ENCODE measurements at regions not wholly inside any gene's neighbourhood (a gene's known extent, or its start where the extent isn't known, plus 50 kb on each side); places are given as distances from the start of the nearest gene placed in this dataset.

DNA sequence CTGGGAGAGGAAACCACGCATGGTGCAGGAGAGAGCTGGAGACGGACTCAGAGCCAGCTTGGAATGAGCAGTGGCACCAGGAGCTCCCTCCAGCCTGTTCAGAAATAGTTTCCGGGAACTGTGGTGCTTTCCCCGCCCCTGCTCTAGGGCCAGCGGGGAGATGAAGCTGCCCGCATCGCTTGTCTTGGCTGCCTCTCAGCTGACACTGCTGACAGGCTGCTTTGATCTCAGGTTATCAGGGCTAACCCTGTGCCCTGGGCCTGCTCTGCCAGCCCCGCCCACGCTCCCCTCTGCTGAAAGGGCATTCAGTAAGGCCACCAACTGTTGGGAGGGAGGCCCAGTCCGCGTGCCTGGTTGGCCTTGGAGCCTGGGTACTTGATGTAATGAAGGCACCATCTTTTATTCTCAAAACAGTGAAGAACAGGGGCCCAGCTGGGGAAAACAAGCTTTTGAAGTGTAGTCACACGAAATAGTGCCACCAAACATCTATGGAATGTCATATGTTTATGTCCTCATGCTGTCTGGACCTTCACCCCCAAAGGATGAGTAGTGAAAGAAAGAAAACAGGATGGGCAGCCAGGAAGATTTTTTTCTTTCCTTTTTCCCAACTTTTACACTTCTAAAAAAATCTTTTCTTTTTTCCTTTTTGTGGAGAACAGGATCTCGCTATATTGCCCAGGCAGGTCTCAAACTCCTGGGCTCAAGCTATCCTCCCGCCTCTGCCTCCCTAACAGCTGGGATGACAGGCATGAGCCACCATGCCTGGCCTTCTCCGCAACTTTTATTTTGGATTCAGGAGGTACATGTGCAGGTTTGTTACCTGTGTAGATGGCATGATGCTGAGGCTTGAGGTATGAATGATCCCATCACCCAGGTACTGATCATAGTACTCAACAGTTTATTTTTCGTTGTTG lies 115.9 kb upstream of the TBX3 start:
- POLR2A ChIA-PET, result interaction anchor here (0.5 kb wide), 1 partner anchor 9 kb away, joined by 3 read pairs; no protein-coding TSS in a partner anchor
- 69% methylated on average over 12 of the region's 16 CpGs for WGBS (ENCODE audit: insufficient coverage)
- H3K36me3 ChIP-seq (ENCODE audit: control insufficient read depth in 4 of 4, insufficient read depth in 4 of 4, low read length in 3 of 4), result no peaks in the 10 kb centered on the region
- peaks cover 0 to 6% (median 0%) of the 10 kb centered on the region in 5 experiments for H3K27me3 ChIP-seq (replicated peaks in 2 of 5; ENCODE audit: control insufficient read depth in 4 of 5, insufficient read depth in 5 of 5, low read length in 4 of 5)
- no peak overlapping the region for H3K4me3 ChIP-seq (ENCODE audit: control insufficient read depth in 1 of 7, extremely low read depth in 1 of 7, insufficient read depth in 4 of 7, low read depth in 2 of 7, low read length in 6 of 7)
- no peaks in the 10 kb centered on the region for H3K9me3 ChIP-seq (ENCODE audit: control extremely low read depth in 1 of 5, control insufficient read depth in 4 of 5, insufficient read depth in 2 of 5, low read depth in 1 of 5, low read length in 4 of 5)
- CTCF ChIA-PET, result interaction anchor here (0.6 kb wide), 1 partner anchor 446 kb away, joined by 3 read pairs; no protein-coding TSS in a partner anchor
- H3K4me1 ChIP-seq (ENCODE audit: control extremely low read depth in 1 of 4, control insufficient read depth in 4 of 4, insufficient read depth in 4 of 4, low read length in 3 of 4), result no peaks in the 10 kb centered on the region
- no peak for DNase-seq
- no peak overlapping the region for H3K27ac ChIP-seq (ENCODE audit: insufficient read depth in 1 of 2, low read depth in 1 of 2, low read length in 2 of 2, poor library complexity in 1 of 2, severe bottlenecking in 2 of 2)

DNA sequence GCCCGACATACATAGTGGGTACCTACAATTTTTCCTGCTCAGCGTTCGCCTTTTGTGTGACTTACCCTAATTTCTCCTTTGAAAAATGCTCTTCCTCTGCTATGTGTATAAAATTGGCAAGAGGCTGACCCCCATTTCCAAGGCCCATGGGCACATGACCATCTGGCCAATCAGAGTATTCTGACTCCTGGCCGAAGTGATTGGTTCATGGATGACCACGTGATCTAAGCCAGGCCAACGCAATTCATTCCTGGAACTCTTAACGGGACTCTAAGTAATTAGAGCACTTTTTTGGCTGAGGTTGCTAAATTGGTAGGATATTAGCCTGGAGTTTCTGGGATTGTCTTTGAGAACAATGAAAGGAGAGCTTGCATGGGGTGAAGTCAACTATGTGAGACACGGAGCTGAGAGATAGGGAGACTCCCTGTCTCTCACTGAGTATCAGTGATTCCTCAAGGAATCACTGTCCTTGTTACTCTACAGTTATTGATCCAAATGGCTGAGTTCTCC lies 110.1 kb upstream of the TBX3 start:
- no peak for DNase-seq
- Histone ChIP-seq H3K27ac (ENCODE audit: insufficient read depth in 1 of 2, low read depth in 1 of 2, low read length in 2 of 2, poor library complexity in 1 of 2, severe bottlenecking in 2 of 2) (no peak overlapping the region), H3K36me3 (ENCODE audit: control insufficient read depth in 4 of 4, insufficient read depth in 4 of 4, low read length in 3 of 4) (no peaks in the 10 kb centered on the region), H3K4me1 (ENCODE audit: control extremely low read depth in 1 of 4, control insufficient read depth in 4 of 4, insufficient read depth in 4 of 4, low read length in 3 of 4) (no peaks in the 10 kb centered on the region), H3K4me3 (ENCODE audit: control insufficient read depth in 1 of 7, extremely low read depth in 1 of 7, insufficient read depth in 4 of 7, low read depth in 2 of 7, low read length in 6 of 7) (no peak overlapping the region), H3K9me3 (ENCODE audit: control extremely low read depth in 1 of 5, control insufficient read depth in 4 of 5, insufficient read depth in 2 of 5, low read depth in 1 of 5, low read length in 4 of 5) (no peaks in the 10 kb centered on the region), H3K27me3 (replicated peaks in 2 of 5; ENCODE audit: control insufficient read depth in 4 of 5, insufficient read depth in 5 of 5, low read length in 4 of 5) (peaks cover 0 to 2% (median 0%) of the 10 kb centered on the region in 5 experiments)
- CTCF ChIA-PET, result no interaction called here
- WGBS (ENCODE audit: insufficient coverage), result 93% methylated on average over 8 of the region's 8 CpGs
- POLR2A ChIA-PET, result no interaction called here

DNA sequence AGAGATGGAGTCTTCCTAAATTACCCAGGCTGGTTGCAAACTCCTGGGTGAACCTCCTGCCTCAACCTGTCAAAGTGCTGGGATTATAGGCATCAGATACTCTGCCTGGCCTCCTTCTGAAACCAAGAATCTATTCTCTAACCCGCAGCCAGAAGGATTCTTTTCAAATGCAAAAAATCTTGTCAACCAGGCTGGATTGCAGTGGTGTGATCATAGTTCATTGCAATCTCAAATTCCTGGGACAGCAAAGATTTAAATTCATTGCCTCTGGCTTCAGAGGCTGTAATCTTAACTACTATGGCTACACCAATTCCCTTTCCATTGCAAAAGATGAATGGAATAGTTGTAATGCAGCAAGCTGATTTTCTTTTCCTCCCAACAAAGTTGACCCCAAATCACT lies 106.3 kb upstream of the TBX3 start:
- POLR2A ChIA-PET, result interaction anchor here (0.6 to 0.7 kb wide), 2 partner anchors 51 to 869 kb away, joined by 4 to 6 read pairs; no protein-coding TSS in a partner anchor
- Histone ChIP-seq H3K4me3 (ENCODE audit: control insufficient read depth in 1 of 7, extremely low read depth in 1 of 7, insufficient read depth in 4 of 7, low read depth in 2 of 7, low read length in 6 of 7) (no peak overlapping the region), H3K36me3 (ENCODE audit: control insufficient read depth in 4 of 4, insufficient read depth in 4 of 4, low read length in 3 of 4) (no peaks in the 10 kb centered on the region), H3K9me3 (ENCODE audit: control extremely low read depth in 1 of 5, control insufficient read depth in 4 of 5, insufficient read depth in 2 of 5, low read depth in 1 of 5, low read length in 4 of 5) (no peaks in the 10 kb centered on the region), H3K27ac (ENCODE audit: insufficient read depth in 1 of 2, low read depth in 1 of 2, low read length in 2 of 2, poor library complexity in 1 of 2, severe bottlenecking in 2 of 2) (no peak overlapping the region), H3K27me3 (replicated peaks in 2 of 5; ENCODE audit: control insufficient read depth in 4 of 5, insufficient read depth in 5 of 5, low read length in 4 of 5) (peaks cover 0 to 2% (median 0%) of the 10 kb centered on the region in 5 experiments), H3K4me1 (ENCODE audit: control extremely low read depth in 1 of 4, control insufficient read depth in 4 of 4, insufficient read depth in 4 of 4, low read length in 3 of 4) (no peaks in the 10 kb centered on the region)
- 100% methylated on average over 1 of the region's 1 CpG for WGBS (ENCODE audit: insufficient coverage)
- CTCF ChIA-PET, result no interaction called here
- no peak for DNase-seq

DNA sequence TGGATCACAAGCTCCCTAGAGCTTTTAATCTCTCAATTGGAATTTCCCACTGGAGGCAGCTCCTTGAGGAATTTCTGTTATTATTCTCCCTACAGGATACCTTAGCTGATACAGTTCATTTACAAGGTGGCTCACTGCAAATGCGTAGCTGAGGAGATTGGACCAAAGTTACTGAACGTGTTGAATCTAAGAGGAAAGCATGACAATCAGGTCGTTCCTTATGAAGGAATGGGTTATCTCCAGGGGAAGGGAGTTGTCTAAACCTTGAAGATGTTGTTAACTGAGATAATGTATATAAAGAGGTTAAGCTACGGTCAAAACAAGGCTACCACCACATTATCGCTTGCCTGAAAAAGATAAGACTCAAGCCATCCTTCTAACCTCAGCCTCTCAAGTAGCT lies 105.8 kb upstream of the TBX3 start:
- Histone ChIP-seq H3K27me3 (replicated peaks in 2 of 5; ENCODE audit: control insufficient read depth in 4 of 5, insufficient read depth in 5 of 5, low read length in 4 of 5) (peaks cover 0 to 2% (median 0%) of the 10 kb centered on the region in 5 experiments), H3K9me3 (ENCODE audit: control extremely low read depth in 1 of 5, control insufficient read depth in 4 of 5, insufficient read depth in 2 of 5, low read depth in 1 of 5, low read length in 4 of 5) (no peaks in the 10 kb centered on the region), H3K4me1 (ENCODE audit: control extremely low read depth in 1 of 4, control insufficient read depth in 4 of 4, insufficient read depth in 4 of 4, low read length in 3 of 4) (no peaks in the 10 kb centered on the region), H3K36me3 (ENCODE audit: control insufficient read depth in 4 of 4, insufficient read depth in 4 of 4, low read length in 3 of 4) (no peaks in the 10 kb centered on the region), H3K4me3 (ENCODE audit: control insufficient read depth in 1 of 7, extremely low read depth in 1 of 7, insufficient read depth in 4 of 7, low read depth in 2 of 7, low read length in 6 of 7) (no peak overlapping the region), H3K27ac (ENCODE audit: insufficient read depth in 1 of 2, low read depth in 1 of 2, low read length in 2 of 2, poor library complexity in 1 of 2, severe bottlenecking in 2 of 2) (no peak overlapping the region)
- no peak for DNase-seq
- ChIA-PET POLR2A (interaction anchor here (0.6 to 0.7 kb wide), 2 partner anchors 51 to 869 kb away, joined by 4 to 6 read pairs; no protein-coding TSS in a partner anchor), CTCF (no interaction called here)
- WGBS (ENCODE audit: insufficient coverage), result 71% methylated on average over 4 of the region's 5 CpGs

DNA sequence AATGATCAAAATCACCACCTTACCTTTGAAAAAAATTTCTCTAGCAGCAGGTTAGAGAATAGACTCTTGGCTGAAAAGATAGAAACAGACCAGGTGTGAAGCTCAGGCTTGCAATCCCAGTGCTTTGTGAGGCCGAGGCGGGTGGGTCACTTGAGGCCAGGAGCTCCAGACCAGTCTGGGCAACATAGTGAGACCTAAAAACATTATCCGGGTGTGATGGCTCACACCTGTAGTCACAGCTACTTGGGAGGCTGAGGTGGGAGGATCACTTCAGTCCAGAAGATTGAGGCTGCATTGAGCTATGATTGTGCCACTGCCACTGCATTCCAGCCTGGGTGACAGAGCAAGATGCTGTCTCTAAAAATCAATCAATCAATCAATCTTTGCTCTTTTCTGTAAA lies 105.3 kb upstream of the TBX3 start:
- CTCF ChIA-PET, result no interaction called here
- WGBS (ENCODE audit: insufficient coverage), result 100% methylated on average over 2 of the region's 3 CpGs
- Histone ChIP-seq H3K27ac (ENCODE audit: insufficient read depth in 1 of 2, low read depth in 1 of 2, low read length in 2 of 2, poor library complexity in 1 of 2, severe bottlenecking in 2 of 2) (no peak overlapping the region), H3K4me3 (ENCODE audit: control insufficient read depth in 1 of 7, extremely low read depth in 1 of 7, insufficient read depth in 4 of 7, low read depth in 2 of 7, low read length in 6 of 7) (no peak overlapping the region), H3K9me3 (ENCODE audit: control extremely low read depth in 1 of 5, control insufficient read depth in 4 of 5, insufficient read depth in 2 of 5, low read depth in 1 of 5, low read length in 4 of 5) (no peaks in the 10 kb centered on the region), H3K4me1 (ENCODE audit: control extremely low read depth in 1 of 4, control insufficient read depth in 4 of 4, insufficient read depth in 4 of 4, low read length in 3 of 4) (no peaks in the 10 kb centered on the region), H3K27me3 (replicated peaks in 2 of 5; ENCODE audit: control insufficient read depth in 4 of 5, insufficient read depth in 5 of 5, low read length in 4 of 5) (peaks cover 0 to 2% (median 0%) of the 10 kb centered on the region in 5 experiments), H3K36me3 (ENCODE audit: control insufficient read depth in 4 of 4, insufficient read depth in 4 of 4, low read length in 3 of 4) (no peaks in the 10 kb centered on the region)
- POLR2A ChIA-PET, result no interaction called here
- DNase-seq, result no peak

DNA sequence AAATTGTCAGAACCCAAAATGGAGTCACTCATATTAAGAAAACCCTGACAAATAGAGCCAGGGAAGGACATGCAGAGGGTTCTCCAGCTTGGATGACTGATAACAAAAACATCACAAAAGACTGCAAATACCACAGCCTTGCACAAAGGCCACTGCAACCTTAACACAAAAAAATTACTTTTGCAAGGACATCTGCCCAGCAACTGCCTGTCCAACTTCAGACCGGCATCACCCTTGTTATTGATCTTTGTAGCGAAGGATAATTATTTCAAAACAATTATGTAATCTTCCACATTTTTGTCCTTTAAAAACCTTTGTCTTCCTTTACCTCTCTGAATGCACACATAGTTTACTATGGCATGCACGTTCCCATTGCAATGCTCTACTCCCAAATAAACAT lies 100.6 kb upstream of the TBX3 start:
- DNase-seq, result no peak

DNA sequence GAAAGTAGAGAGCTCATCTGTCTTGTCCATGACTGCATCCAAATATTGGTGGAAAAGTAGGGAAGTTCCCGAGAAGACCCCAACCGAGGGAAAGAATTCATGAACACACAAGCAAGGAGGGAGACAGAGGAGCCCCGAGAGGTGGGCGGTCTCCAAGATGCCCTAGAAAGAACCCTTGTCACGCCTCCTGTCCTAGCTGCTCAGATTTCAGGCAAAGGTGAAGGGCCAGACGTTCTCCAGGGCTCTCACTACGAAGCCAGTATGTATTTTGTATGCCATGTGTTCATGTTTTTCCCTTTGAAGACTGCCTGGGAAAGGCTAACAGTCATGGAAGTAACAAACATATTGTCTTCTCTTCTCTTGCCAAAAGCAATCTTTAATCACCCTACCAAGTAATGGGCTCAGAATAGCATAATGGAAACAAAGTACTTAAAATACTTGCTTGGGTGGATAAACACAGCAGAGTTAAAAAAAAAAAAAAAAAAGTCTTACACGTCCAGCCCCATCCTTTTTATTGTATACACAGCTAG lies 99.2 kb upstream of the TBX3 start:
- no peak overlapping the region for H3K27ac ChIP-seq (ENCODE audit: insufficient read depth in 1 of 2, low read depth in 1 of 2, low read length in 2 of 2, poor library complexity in 1 of 2, severe bottlenecking in 2 of 2)
- no peaks in the 10 kb centered on the region for H3K4me1 ChIP-seq (ENCODE audit: control extremely low read depth in 1 of 4, control insufficient read depth in 4 of 4, insufficient read depth in 4 of 4, low read length in 3 of 4)
- no peaks in the 10 kb centered on the region for H3K36me3 ChIP-seq (ENCODE audit: control insufficient read depth in 4 of 4, insufficient read depth in 4 of 4, low read length in 3 of 4)
- H3K4me3 ChIP-seq (ENCODE audit: control insufficient read depth in 1 of 7, extremely low read depth in 1 of 7, insufficient read depth in 4 of 7, low read depth in 2 of 7, low read length in 6 of 7), result no peak overlapping the region
- DNase-seq, result no peak
- H3K27me3 ChIP-seq (replicated peaks in 2 of 5; ENCODE audit: control insufficient read depth in 4 of 5, insufficient read depth in 5 of 5, low read length in 4 of 5), result peaks cover 0 to 3% (median 0%) of the 10 kb centered on the region in 5 experiments
- ChIA-PET POLR2A (no interaction called here), CTCF (no interaction called here)
- 76% methylated on average over 6 of the region's 8 CpGs for WGBS (ENCODE audit: insufficient coverage)
- no peaks in the 10 kb centered on the region for H3K9me3 ChIP-seq (ENCODE audit: control extremely low read depth in 1 of 5, control insufficient read depth in 4 of 5, insufficient read depth in 2 of 5, low read depth in 1 of 5, low read length in 4 of 5)

More for the DNA sequence above, 100.6 kb upstream of the TBX3 start:
- no CpG with 5 or more reads among the region's 3 CpGs for WGBS (ENCODE audit: insufficient coverage)
- H3K36me3 ChIP-seq (ENCODE audit: control insufficient read depth in 4 of 4, insufficient read depth in 4 of 4, low read length in 3 of 4), result no peaks in the 10 kb centered on the region
- H3K27me3 ChIP-seq (replicated peaks in 2 of 5; ENCODE audit: control insufficient read depth in 4 of 5, insufficient read depth in 5 of 5, low read length in 4 of 5), result no peaks in the 10 kb centered on the region
- no peaks in the 10 kb centered on the region for H3K4me1 ChIP-seq (ENCODE audit: control extremely low read depth in 1 of 4, control insufficient read depth in 4 of 4, insufficient read depth in 4 of 4, low read length in 3 of 4)
- no peaks in the 10 kb centered on the region for H3K9me3 ChIP-seq (ENCODE audit: control extremely low read depth in 1 of 5, control insufficient read depth in 4 of 5, insufficient read depth in 2 of 5, low read depth in 1 of 5, low read length in 4 of 5)
- no peak overlapping the region for H3K4me3 ChIP-seq (ENCODE audit: control insufficient read depth in 1 of 7, extremely low read depth in 1 of 7, insufficient read depth in 4 of 7, low read depth in 2 of 7, low read length in 6 of 7)
- CTCF ChIA-PET, result no interaction called here
- no peak overlapping the region for H3K27ac ChIP-seq (ENCODE audit: insufficient read depth in 1 of 2, low read depth in 1 of 2, low read length in 2 of 2, poor library complexity in 1 of 2, severe bottlenecking in 2 of 2)
- POLR2A ChIA-PET, result no interaction called here
